Neural cell (in vitro differentiated cells): ENCODE measurements at regions not wholly inside any gene's neighbourhood (a gene's known extent, or its start where the extent isn't known, plus 50 kb on each side); places are given as distances from the start of the nearest gene placed in this dataset.

Experiments used
- H2AFZ ChIP-seq: fragments of 200-600, 300-800 bp; sonication (generic), shearing (Covaris generic); 2 replicates; pipeline ENCODE4 v1.6.0; 2014; ENCODE audit warnings: low read depth, mild to moderate bottlenecking, antibody characterized with exemption, low read length, moderate library complexity
- H3F3A ChIP-seq: fragments of 200-600 bp; shearing (Covaris generic); 2 replicates; pipeline ENCODE4 v1.6.1; 2016; ENCODE audit warnings: mild to moderate bottlenecking, moderate library complexity, mixed read lengths, antibody characterized with exemption, low read length; ENCODE audit not compliant: insufficient read depth, poor library complexity, severe bottlenecking
- H3K27ac ChIP-seq: fragments of 200-600, 300-800 bp; sonication (generic), shearing (Covaris generic); 2 replicates; pipeline ENCODE4 v1.5.1; 2014; ENCODE audit warnings: mild to moderate bottlenecking, low read length, moderate library complexity
- H3K27me3 ChIP-seq: fragments of 300-800, 200-600 bp; sonication (generic), shearing (Covaris generic); 2 replicates; pipeline ENCODE4 v1.6.0; 2014; ENCODE audit warnings: mild to moderate bottlenecking, low read depth, low read length, moderate library complexity; ENCODE audit not compliant: insufficient read depth
- H3K36me3 ChIP-seq: fragments of 300-800, 200-600 bp; sonication (generic), shearing (Covaris generic); 2 replicates; pipeline ENCODE4 v1.5.1; 2014; ENCODE audit warnings: mild to moderate bottlenecking, antibody characterized with exemption, low read length, moderate library complexity; ENCODE audit not compliant: insufficient read depth
- H3K4me2 ChIP-seq: fragments of 300-800, 200-600 bp; sonication (generic), shearing (Covaris generic); 2 replicates; pipeline ENCODE4 v1.6.0; 2014; ENCODE audit warnings: mild to moderate bottlenecking, low read length
- H3K4me3 ChIP-seq: fragments of 300-800, 200-600 bp; sonication (generic), shearing (Covaris generic); 2 replicates; pipeline ENCODE4 v1.5.1; 2014; ENCODE audit warnings: mild to moderate bottlenecking, low read length, moderate library complexity
- H3K79me2 ChIP-seq: fragments of 200-600 bp; shearing (Covaris generic); replicated peaks from 2 replicates; pipeline ENCODE4 v1.6.0; 2014; ENCODE audit warnings: mild to moderate bottlenecking, low read length, moderate library complexity; ENCODE audit not compliant: insufficient read depth
- H3K9ac ChIP-seq: fragments of 300-800, 200-600 bp; sonication (generic), shearing (Covaris generic); 2 replicates; pipeline ENCODE4 v1.6.1; 2016; ENCODE audit warnings: mild to moderate bottlenecking, low read length, mixed read lengths
- H3K9me2 ChIP-seq: fragments of 200-600 bp; shearing (Covaris generic); 2 replicates; pipeline ENCODE4 v1.6.1; 2016; ENCODE audit warnings: mild to moderate bottlenecking, low read length, mixed read lengths; ENCODE audit not compliant: insufficient read depth
- H3K9me3 ChIP-seq: fragments of 200-600, 300-800 bp; sonication (generic), shearing (Covaris generic); 2 replicates; pipeline ENCODE4 v1.6.1; 2016; ENCODE audit warnings: mild to moderate bottlenecking, mixed run types, low read length, moderate library complexity, mixed read lengths
- H4K20me1 ChIP-seq: fragments of 200-600 bp; shearing (Covaris generic); 2 replicates; pipeline ENCODE4 v1.6.1; 2016; ENCODE audit warnings: mild to moderate bottlenecking, mixed run types; ENCODE audit not compliant: insufficient read depth
- CTCF ChIP-seq: fragments of 450-650 bp; IDR thresholded peaks from 2 replicates; pipeline ENCODE4 v1.5.1; 2014; ENCODE audit warnings: antibody characterized with exemption, mild to moderate bottlenecking, moderate library complexity; ENCODE audit not compliant: poor library complexity, severe bottlenecking
- EP300 ChIP-seq: fragments of 450-650 bp; conservative IDR thresholded peaks from 2 replicates; pipeline ENCODE4 v1.6.1; 2014; ENCODE audit warnings: antibody characterized with exemption, mild to moderate bottlenecking, moderate library complexity; ENCODE audit not compliant: poor library complexity, severe bottlenecking
- EZH2 ChIP-seq: fragments of 200-600, 300-800 bp; shearing (Covaris generic), sonication (generic); IDR thresholded peaks from 2 replicates; pipeline ENCODE4 v1.6.1; 2014; ENCODE audit warnings: antibody characterized with exemption, low read length, borderline replicate concordance, mild to moderate bottlenecking; ENCODE audit not compliant: insufficient read depth, poor library complexity, severe bottlenecking
- MXI1 ChIP-seq: fragments of 450-650 bp; conservative IDR thresholded peaks from 2 replicates; pipeline ENCODE4 v1.6.1; 2014; ENCODE audit warnings: antibody characterized with exemption, mild to moderate bottlenecking; ENCODE audit not compliant: poor library complexity, severe bottlenecking
- POLR2AphosphoS5 ChIP-seq: IDR thresholded peaks from 2 replicates; pipeline ENCODE4 v1.6.1; 2012
- RAD21 ChIP-seq: fragments of 450-650 bp; conservative IDR thresholded peaks from 2 replicates; pipeline ENCODE4 v1.6.1; 2014; ENCODE audit warnings: antibody characterized with exemption, mild to moderate bottlenecking, moderate library complexity
- REST ChIP-seq: IDR thresholded peaks from 2 replicates; pipeline ENCODE4 v1.6.1; 2012; ENCODE audit warnings: borderline replicate concordance
- SMC3 ChIP-seq: fragments of 450-650 bp; conservative IDR thresholded peaks from 2 replicates; pipeline ENCODE4 v1.6.1; 2014; ENCODE audit warnings: antibody characterized with exemption, mild to moderate bottlenecking, moderate library complexity; ENCODE audit not compliant: poor library complexity
- TAF1 ChIP-seq: IDR thresholded peaks from 2 replicates; pipeline ENCODE4 v1.6.1; 2012; ENCODE audit warnings: low read depth

DNA sequence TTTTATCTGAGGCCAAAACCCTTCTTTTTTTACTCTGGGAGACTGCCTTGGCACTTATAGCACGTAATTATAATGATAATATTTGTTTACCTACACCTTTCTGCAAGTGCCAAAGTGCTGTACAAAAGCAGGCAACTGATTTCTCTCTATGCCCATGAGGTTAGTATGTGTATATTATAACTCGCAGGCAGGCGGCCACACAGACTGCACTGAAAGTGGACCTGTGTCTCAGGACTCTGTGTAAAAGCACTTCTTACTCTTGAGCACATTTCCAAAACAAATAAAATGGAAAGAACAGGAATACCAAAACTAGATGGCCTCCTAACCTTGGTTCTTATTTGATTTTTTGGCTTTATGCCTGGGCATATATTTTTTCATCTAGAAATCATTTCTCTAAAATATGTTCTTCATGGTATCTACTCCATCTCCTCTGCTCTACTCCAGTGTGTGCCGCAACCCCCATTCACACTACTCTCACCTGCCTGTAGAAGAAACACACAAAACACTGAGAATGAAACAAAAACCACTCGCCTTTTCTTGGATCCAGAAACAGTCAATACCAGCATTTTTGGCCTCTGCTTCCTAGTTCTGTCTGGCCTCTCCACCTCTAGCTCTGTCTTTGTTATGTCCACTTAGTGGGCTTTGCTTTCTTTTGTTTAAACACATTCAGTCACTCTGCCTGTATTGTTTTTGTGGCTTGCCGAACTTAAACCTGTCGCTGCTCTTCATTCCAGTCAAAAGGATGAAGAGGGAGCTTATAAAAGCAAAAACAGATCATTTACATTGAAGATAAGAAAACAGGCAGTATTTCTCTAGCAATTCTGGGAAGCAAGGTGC, 934.5 kb upstream of the TENM3 start:
- no peak for TF ChIP-seq EP300
- TF ChIP-seq RAD21 = no peak
- TF ChIP-seq SMC3 = no peak
- no peak for TF ChIP-seq MXI1
- no peak for TF ChIP-seq POLR2AphosphoS5
- TF ChIP-seq CTCF = no peak
- TF ChIP-seq EZH2 = no peak
- TF ChIP-seq TAF1 = no peak
- no peak for TF ChIP-seq REST
- Histone ChIP-seq H3K9me3 (no peaks in the 10 kb centered on the region), H3K9me2 (no peaks in the 10 kb centered on the region), H3K36me3 (no peaks in the 10 kb centered on the region), H3K4me3 (no peak overlapping the region), H3K27me3 (no peaks in the 10 kb centered on the region), H3K79me2 (no peaks in the 10 kb centered on the region), H3F3A (no peaks in the 10 kb centered on the region), H3K27ac (no peak overlapping the region), H3K4me2 (no peak overlapping the region), H3K9ac (no peak overlapping the region), H4K20me1 (no peaks in the 10 kb centered on the region), H2AFZ (no peak overlapping the region)

DNA sequence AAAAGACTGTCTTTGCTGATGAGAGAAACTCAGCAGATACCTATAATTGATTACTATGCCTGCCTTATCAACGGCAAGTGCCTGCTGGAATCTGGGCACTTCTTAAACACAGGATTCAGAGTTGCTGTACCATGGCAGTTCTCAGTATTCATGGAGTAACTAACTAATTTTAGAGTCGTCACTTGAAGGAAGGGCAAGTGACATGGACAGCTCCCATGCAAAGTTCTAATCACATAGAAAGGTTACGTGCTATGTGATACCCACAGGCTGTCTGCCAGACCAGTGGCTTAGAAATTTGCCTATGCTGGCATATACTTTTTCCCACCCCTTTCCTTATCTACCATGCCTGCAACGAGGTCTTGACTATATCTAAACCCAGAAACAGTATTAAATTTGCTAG, 931.1 kb upstream of the TENM3 start:
- Histone ChIP-seq H3K4me3 (no peak overlapping the region), H3K27ac (no peak overlapping the region), H3K27me3 (no peaks in the 10 kb centered on the region), H3K9ac (no peak overlapping the region), H4K20me1 (no peaks in the 10 kb centered on the region), H3K9me2 (no peaks in the 10 kb centered on the region), H3F3A (no peaks in the 10 kb centered on the region), H2AFZ (no peak overlapping the region), H3K79me2 (no peaks in the 10 kb centered on the region), H3K9me3 (no peaks in the 10 kb centered on the region), H3K4me2 (no peak overlapping the region), H3K36me3 (no peaks in the 10 kb centered on the region)
- no peak for TF ChIP-seq RAD21
- TF ChIP-seq EZH2 = no peak
- no peak for TF ChIP-seq CTCF
- no peak for TF ChIP-seq SMC3
- no peak for TF ChIP-seq EP300
- no peak for TF ChIP-seq MXI1
- TF ChIP-seq REST = no peak
- no peak for TF ChIP-seq POLR2AphosphoS5
- TF ChIP-seq TAF1 = no peak
